Parathyroid adenoma (tissue), 2 donors: ENCODE measurements at regions not wholly inside any gene's neighbourhood (a gene's known extent, or its start where the extent isn't known, plus 50 kb on each side); places are given as distances from the start of the nearest gene placed in this dataset.

ENCODE experiments used
- H2AFZ ChIP-seq: fragments of 300-600 bp; sonication (generic); one replicate; pipeline ENCODE4 v1.7.0; 2017; ENCODE audit warnings: antibody characterized with exemption, mild to moderate bottlenecking
- H3K27ac ChIP-seq: fragments of 300-600 bp; sonication (generic); one replicate; pipeline ENCODE4 v1.7.0; 2017
- H3K27me3 ChIP-seq: fragments of 300-600 bp; sonication (generic); one replicate; pipeline ENCODE4 v1.7.0; 2017; ENCODE audit warnings: low read length; ENCODE audit not compliant: control insufficient read depth, insufficient read depth
- H3K36me3 ChIP-seq: fragments of 300-600 bp; sonication (generic); one replicate; pipeline ENCODE4 v1.7.0; 2017; ENCODE audit warnings: low read length; ENCODE audit not compliant: control insufficient read depth, insufficient read depth
- H3K4me1 ChIP-seq: fragments of 300-600 bp; sonication (generic); one replicate; pipeline ENCODE4 v1.7.0; 2017; ENCODE audit warnings: control low read depth
- H3K4me2 ChIP-seq: fragments of 300-600 bp; sonication (generic); one replicate; pipeline ENCODE4 v1.7.0; 2017; ENCODE audit warnings: low read length
- H3K4me3 ChIP-seq: fragments of 300-600 bp; sonication (generic); one replicate; pipeline ENCODE4 v1.7.0; 2017; ENCODE audit warnings: low read depth, low read length
- H3K79me2 ChIP-seq: fragments of 300-600 bp; sonication (generic); one replicate; pipeline ENCODE4 v1.7.0; 2017; ENCODE audit warnings: control low read depth
- H3K9ac ChIP-seq: fragments of 300-600 bp; sonication (generic); one replicate; pipeline ENCODE4 v1.7.0; 2017; ENCODE audit warnings: mild to moderate bottlenecking
- H3K9me3 ChIP-seq: fragments of 300-600 bp; sonication (generic); one replicate; pipeline ENCODE4 v1.7.0; 2017; ENCODE audit warnings: low read length; ENCODE audit not compliant: control insufficient read depth
- TF ChIP-seq, protein P1 (sequence below): fragments of 300-600 bp; sonication (generic); IDR thresholded peaks from one replicate; pipeline ENCODE4 v1.7.0; 2017; ENCODE audit warnings: antibody characterized with exemption, mild to moderate bottlenecking
- donor health status: primary hyperparathyroidism.

DNA sequence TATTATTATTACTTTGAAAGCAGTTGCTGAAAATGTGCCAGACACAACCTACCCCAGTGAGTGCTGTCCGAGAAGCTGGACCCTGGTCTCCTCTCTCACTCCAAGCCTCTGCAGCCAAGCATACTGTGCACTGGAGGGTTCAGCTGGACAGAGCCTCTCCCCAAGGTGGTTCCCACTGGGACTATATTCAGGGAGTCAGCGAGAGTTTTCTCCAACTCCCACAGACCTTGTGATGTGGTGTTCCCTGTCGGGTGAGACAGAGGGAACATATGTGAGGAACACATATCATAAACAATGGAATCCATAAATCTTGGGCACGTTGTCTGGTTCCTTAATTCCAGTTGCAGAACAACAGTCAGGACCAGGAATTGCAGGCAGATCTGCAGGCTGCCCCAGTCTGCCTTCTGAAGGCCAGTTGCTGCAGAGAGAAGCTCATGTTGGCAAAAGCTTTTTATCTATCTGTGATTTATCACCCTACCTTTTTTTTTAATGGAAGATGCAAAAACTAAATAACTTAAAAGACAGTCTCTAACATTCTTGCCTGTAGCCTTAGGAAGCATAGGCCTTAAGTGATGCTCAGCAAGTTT lies 619.8 kb upstream of the TBX3 start:
- Histone ChIP-seq H3K79me2 (no peaks in the 10 kb centered on the region), H3K4me2 (no peak overlapping the region), H3K9me3 (no peaks in the 10 kb centered on the region), H3K36me3 (no peaks in the 10 kb centered on the region), H2AFZ (no peak overlapping the region), H3K27me3 (no peaks in the 10 kb centered on the region), H3K4me3 (no peak overlapping the region), H3K9ac (no peak overlapping the region), H3K4me1 (no peaks in the 10 kb centered on the region), H3K27ac (no peak overlapping the region)
- TF ChIP-seq, protein P1, sequence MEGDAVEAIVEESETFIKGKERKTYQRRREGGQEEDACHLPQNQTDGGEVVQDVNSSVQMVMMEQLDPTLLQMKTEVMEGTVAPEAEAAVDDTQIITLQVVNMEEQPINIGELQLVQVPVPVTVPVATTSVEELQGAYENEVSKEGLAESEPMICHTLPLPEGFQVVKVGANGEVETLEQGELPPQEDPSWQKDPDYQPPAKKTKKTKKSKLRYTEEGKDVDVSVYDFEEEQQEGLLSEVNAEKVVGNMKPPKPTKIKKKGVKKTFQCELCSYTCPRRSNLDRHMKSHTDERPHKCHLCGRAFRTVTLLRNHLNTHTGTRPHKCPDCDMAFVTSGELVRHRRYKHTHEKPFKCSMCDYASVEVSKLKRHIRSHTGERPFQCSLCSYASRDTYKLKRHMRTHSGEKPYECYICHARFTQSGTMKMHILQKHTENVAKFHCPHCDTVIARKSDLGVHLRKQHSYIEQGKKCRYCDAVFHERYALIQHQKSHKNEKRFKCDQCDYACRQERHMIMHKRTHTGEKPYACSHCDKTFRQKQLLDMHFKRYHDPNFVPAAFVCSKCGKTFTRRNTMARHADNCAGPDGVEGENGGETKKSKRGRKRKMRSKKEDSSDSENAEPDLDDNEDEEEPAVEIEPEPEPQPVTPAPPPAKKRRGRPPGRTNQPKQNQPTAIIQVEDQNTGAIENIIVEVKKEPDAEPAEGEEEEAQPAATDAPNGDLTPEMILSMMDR: no peak

DNA sequence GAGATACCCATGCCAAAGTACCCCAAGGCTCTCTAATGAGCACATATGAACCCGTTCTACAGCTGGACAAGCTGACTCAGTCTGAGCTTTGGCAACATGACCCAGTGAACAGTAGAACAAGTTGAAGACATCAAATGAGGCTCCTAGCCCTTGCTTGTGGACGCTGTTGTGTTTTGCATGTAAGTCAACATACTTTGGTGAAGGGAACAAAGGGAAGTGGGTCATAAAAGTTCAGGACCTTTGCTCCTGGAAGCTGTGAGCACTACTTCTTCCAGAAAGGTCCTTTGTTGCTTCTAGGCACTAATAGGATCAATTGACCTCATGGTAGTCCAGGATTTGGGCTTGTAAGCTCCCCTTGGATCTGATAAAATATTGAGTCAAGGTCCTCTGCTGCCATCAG lies 613.5 kb upstream of the TBX3 start:
- no peak overlapping the region for H3K27ac ChIP-seq
- no peaks in the 10 kb centered on the region for H3K27me3 ChIP-seq
- H3K4me3 ChIP-seq: no peak overlapping the region
- H3K79me2 ChIP-seq: no peaks in the 10 kb centered on the region
- TF ChIP-seq, protein P1: no peak
- no peak overlapping the region for H2AFZ ChIP-seq
- no peaks in the 10 kb centered on the region for H3K36me3 ChIP-seq
- no peak overlapping the region for H3K9ac ChIP-seq
- no peak overlapping the region for H3K4me2 ChIP-seq
- H3K4me1 ChIP-seq: no peaks in the 10 kb centered on the region
- no peaks in the 10 kb centered on the region for H3K9me3 ChIP-seq

DNA sequence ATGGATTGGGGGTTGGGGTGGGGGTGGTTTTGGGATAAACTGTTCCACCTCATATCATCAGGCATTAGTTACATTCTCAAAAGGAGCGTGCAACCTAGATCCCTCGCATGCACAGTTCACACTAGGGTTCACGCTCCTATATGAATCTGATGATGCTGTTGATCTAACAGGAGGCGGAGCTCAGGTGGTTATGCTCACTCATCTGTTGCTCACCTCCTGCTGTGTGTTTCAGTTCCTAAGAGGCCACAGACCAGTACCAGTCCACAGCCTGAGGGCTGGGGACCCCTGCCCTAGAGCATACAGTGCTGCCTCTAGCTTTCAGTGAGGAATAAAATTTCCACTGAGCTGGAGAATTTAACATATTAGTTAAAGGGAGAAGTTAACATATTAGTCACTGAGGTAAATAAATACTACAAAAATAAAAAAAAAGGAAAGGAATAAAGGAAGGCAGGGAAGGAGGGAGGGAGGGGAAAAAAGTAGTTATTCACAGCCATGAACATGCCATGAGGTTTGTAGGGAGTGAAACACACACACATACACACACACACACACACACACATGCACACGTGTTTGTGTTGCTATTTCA lies 612.7 kb upstream of the TBX3 start:
- no peak overlapping the region for H3K4me2 ChIP-seq
- no peak overlapping the region for H3K4me3 ChIP-seq
- no peaks in the 10 kb centered on the region for H3K4me1 ChIP-seq
- TF ChIP-seq, protein P1: no peak
- no peak overlapping the region for H3K9ac ChIP-seq
- H3K36me3 ChIP-seq: no peaks in the 10 kb centered on the region
- H2AFZ ChIP-seq: no peak overlapping the region
- H3K27me3 ChIP-seq: no peaks in the 10 kb centered on the region
- no peaks in the 10 kb centered on the region for H3K9me3 ChIP-seq
- H3K27ac ChIP-seq: no peak overlapping the region
- no peaks in the 10 kb centered on the region for H3K79me2 ChIP-seq

DNA sequence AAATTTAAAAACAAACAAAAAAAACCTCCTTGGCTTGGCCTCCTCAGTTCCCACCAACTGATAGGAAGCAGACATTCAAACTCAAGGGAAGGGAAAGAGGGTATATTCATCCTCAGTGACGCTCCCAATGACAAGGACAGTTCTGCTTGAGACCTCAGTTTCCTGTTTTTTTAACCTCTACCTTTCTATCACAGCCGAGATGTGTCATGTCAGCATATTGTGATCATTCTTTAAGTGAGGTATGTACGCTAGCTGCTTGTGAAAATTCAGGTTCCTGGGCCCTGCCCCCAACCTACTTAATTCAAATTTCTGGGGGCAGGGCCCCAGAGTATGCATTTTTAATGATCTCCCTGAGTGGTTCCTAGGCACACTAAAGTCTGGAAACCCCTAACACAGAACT lies 611.9 kb upstream of the TBX3 start:
- Histone ChIP-seq H3K9ac (no peak overlapping the region), H3K27me3 (no peaks in the 10 kb centered on the region), H3K4me1 (no peaks in the 10 kb centered on the region), H3K4me2 (no peak overlapping the region), H3K36me3 (no peaks in the 10 kb centered on the region), H2AFZ (no peak overlapping the region), H3K79me2 (no peaks in the 10 kb centered on the region), H3K27ac (no peak overlapping the region), H3K4me3 (no peak overlapping the region), H3K9me3 (no peaks in the 10 kb centered on the region)
- TF ChIP-seq, protein P1: no peak
